ENCODE measurements at regions not wholly inside any gene's neighbourhood (a gene's known extent, or its start where the extent isn't known, plus 50 kb on each side); places are given as distances from the start of the nearest gene placed in this dataset.
"Not testable (repeated sequence)": the region's sequence is repeated elsewhere in the genome, so short reads cannot be mapped to it uniquely, and the experiment has no call there.

- DNase-seq: no peak
These were observed 79.4 kb upstream of the DCN start for GRCh38 chr12:91261820-91262676.

DNA sequence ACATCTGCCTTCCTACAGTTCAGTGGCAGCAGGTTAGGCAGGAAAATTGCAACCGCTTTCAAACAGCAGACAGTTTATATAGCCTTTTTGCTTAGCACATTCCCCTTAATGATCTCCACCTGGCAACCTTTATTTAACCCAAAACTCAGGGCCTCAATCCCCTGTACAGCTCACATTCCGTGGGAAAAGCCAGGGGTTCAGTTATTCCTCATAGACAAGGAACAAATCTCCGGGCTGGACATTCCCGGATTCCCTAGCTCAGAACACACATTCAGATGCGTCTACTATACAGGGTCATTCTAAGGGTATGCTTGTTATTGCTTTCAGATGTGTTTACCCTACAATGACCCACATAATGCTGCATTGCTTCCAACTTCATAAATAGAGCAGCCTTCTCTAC lies 73.8 kb upstream of the DCN start:
- DNase-seq: no peak

DNA sequence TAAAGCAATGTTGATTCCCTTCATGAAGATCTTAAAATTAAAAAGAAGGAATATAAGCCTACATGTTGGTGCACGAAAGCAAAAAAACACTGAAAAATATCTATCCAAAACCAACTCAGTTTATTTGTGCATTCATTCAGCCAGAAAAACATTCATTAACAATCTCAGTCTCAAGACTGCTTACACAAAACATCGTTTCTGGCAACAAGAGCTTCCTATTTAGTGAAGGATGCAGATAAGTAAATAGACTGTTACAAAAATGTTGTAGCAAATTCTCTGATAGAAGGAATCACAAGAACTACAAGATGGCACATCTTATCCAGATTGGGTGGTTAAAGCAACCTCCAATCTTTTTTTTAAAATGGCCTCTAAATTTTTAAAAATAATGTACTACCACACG lies 69.7 kb upstream of the DCN start:
- DNase-seq: no peak

DNA sequence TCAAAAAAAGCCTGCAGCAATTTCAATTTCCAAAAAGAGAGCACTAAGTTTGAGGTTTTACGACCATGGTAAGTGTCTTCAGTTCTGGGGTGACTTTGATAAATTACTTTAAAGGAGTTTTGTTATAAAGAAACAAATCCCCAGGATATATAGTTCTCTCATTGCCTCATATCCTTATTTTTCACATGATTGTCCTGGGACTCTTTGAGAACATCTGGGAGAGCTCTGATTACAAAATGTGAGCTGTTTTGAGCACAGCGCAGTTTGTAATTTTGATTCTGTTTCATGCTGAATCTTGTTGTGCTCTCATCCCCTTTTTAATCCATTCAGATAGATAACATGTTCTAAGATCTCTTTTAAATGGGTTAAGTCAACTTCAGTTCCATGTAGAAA lies 67.7 kb upstream of the DCN start:
- no peak for DNase-seq

- no peak for DNase-seq
These were observed 67.1 kb upstream of the DCN start for GRCh38 chr12:91249518-91250272.

- no peak for DNase-seq
These were observed 66.4 kb upstream of the DCN start for GRCh38 chr12:91249054-91249453.

DNA sequence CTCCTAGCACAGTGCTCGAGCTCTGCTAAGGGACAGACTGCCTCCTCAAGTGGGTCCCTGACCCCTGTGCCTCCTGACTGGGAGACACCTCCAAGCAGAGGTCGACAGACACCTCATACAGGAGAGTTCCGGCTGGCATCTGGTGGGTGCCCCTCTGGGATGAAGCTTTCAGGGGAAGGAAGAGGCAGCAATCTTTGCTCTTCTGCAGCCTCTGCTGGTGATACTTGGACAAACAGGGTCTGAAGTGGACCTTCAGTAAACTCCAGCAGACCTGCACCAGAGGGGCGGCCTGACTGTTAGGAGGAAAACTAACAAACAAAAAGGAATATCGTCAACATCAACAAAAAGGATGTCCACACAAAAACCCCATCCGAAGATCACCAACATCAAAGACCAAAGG lies 60.6 kb upstream of the DCN start:
- not testable (repeated sequence) for DNase-seq

DNA sequence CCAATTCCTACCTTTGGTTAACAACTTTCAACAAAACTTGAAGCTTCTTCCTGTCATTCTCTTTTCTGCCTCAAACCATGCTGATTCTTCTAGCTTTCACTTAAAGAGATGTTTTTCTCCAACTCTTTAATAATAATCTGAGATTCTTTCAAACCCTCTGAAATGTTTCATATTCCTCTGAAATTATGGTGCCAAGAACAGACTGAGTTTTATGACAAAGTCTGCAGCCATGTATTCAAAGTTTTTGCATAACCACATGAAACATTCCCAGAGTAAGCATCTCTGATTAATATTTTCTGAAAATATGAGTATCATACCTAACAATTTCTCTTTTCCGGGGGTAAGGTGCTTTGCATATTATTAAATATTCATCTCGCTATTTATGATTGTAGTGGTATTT lies 59.1 kb upstream of the DCN start:
- DNase-seq: no peak

- no peak for DNase-seq
These were observed 57.9 kb upstream of the DCN start for GRCh38 chr12:91240386-91241095.

DNA sequence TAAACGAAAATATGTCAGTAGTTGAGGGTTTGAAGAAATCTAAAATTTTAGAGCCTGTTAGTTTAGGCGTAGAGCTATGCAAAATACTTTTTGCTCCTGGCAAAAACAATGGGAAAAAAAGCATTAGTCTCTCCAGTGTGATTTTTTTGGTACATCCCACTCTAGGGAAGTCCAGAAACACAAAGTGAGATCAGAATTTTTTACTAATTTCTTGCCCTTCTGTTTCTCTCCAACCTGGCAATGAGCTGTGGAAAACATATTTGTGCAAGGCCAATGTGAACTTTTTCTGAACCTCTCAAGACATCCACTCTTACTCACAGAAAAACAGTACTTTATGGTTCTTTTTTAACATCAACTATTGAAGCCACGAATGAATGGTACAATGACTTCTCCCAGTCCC lies 56.9 kb upstream of the DCN start:
- no peak for DNase-seq
